K562 (cell line): ENCODE measurements at regions not wholly inside any gene's neighbourhood (a gene's known extent, or its start where the extent isn't known, plus 50 kb on each side); places are given as distances from the start of the nearest gene placed in this dataset.

Experiments used
- BRCA1 ChIP-seq, 2 experiments: fragments of 450-650 bp in 1 of 2; sonication (generic) in 1 of 2; formaldehyde crosslinking in 1 of 2; IDR thresholded peaks; 2 replicates each; pipeline versions ENCODE4 v1.5.0 to v1.6.1; 2017 to 2020; ENCODE audit warnings: mild to moderate bottlenecking in 1 of 2, missing genetic modification reagents in 1 of 2
- BRF2 ChIP-seq: IDR thresholded peaks from 3 replicates; pipeline ENCODE4 v1.6.1; 2011; ENCODE audit warnings: borderline replicate concordance, mild to moderate bottlenecking; ENCODE audit not compliant: insufficient read length, insufficient read depth
- CREBBP ChIP-seq: IDR thresholded peaks from one replicate; pipeline ENCODE4 v1.6.1; 2012; ENCODE audit warnings: low read depth, mild to moderate bottlenecking, control low read depth, inconsistent platforms, low read length
- MXI1 ChIP-seq: IDR thresholded peaks from 2 replicates; pipeline ENCODE4 v1.6.1; 2011; ENCODE audit warnings: low read depth, mild to moderate bottlenecking, improper control_type of control experiment, low read length
- NCOA1 ChIP-seq: fragments of 450-650 bp; IDR thresholded peaks from 2 replicates; pipeline ENCODE4 v1.6.1; 2016; ENCODE audit warnings: low read depth
- OTX1 ChIP-seq: fragments of 450-650 bp; formaldehyde crosslinking; IDR thresholded peaks from 2 replicates; pipeline ENCODE4 v1.4.0; 2022; ENCODE audit warnings: mild to moderate bottlenecking
- RNF2 ChIP-seq: sonication (generic); IDR thresholded peaks from 2 replicates; pipeline ENCODE4 v1.6.1; 2016
- SMARCB1 ChIP-seq: IDR thresholded peaks from 2 replicates; pipeline ENCODE4 v1.6.1; 2011; ENCODE audit warnings: improper control_type of control experiment, low read depth; ENCODE audit not compliant: insufficient read length
- TCF7L2 ChIP-seq: fragments of 150-350 bp; IDR thresholded peaks from 2 replicates; pipeline ENCODE4 v1.6.1; 2016; ENCODE audit warnings: low read depth, mild to moderate bottlenecking, low read length, moderate library complexity
- ZKSCAN3 ChIP-seq: fragments of 250-450 bp; sonication (Bioruptor Pico); IDR thresholded peaks from 2 replicates; pipeline ENCODE4 v1.4.0; 2020
- TF ChIP-seq, protein P1 (sequence below): IDR thresholded peaks from 2 replicates; pipeline ENCODE4 v1.6.1; 2016; ENCODE audit warnings: missing genetic modification characterization, missing compliant biosample characterization
- TF ChIP-seq, protein P2 (sequence below): fragments of 450-650 bp; IDR thresholded peaks from 2 replicates; pipeline ENCODE4 v1.6.1; 2017; ENCODE audit warnings: antibody characterized with exemption, mild to moderate bottlenecking
- TF ChIP-seq, protein P3 (sequence below): fragments of 450-650 bp; formaldehyde crosslinking; conservative IDR thresholded peaks from 2 replicates; pipeline ENCODE4 v1.4.0; 2022; ENCODE audit warnings: mild to moderate bottlenecking, missing genetic modification characterization
- TF ChIP-seq, protein P4 (sequence below): fragments of 450-650 bp; formaldehyde crosslinking; IDR thresholded peaks from 2 replicates; pipeline ENCODE4 v1.4.0; 2020; ENCODE audit warnings: mild to moderate bottlenecking, moderate library complexity
- TF ChIP-seq, protein P5 (sequence below): fragments of 450-650 bp; formaldehyde crosslinking; IDR thresholded peaks from 2 replicates; pipeline ENCODE4 v1.4.0; 2022; ENCODE audit warnings: missing genetic modification characterization

DNA sequence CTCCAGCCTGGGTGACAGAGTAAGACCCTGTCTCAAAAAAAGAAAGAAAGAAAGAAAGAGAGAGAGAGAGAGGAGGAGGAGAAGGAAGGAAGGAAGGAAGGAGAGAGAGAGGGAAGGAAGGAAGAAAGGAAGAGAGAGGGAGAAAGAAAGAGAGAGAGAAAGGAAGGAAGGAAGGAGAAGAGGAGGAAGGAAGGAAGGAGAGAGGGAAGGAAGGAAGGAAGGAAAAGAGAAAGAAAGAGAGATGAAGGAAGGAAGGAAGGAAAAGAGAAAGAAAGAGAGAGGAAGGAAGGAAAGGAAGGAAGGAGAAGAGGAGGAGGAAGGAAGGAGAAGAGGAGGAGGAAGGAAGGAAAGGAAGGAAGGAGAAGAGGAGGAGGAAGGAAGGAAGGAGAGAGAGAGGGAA lies 82.2 kb upstream of the ATP1B1 start (continued):
- TF ChIP-seq, protein P1, sequence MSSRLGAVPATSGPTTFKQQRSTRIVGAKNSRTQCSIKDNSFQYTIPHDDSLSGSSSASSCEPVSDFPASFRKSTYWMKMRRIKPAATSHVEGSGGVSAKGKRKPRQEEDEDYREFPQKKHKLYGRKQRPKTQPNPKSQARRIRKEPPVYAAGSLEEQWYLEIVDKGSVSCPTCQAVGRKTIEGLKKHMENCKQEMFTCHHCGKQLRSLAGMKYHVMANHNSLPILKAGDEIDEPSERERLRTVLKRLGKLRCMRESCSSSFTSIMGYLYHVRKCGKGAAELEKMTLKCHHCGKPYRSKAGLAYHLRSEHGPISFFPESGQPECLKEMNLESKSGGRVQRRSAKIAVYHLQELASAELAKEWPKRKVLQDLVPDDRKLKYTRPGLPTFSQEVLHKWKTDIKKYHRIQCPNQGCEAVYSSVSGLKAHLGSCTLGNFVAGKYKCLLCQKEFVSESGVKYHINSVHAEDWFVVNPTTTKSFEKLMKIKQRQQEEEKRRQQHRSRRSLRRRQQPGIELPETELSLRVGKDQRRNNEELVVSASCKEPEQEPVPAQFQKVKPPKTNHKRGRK (tag): peak; percentile 93
- TF ChIP-seq, protein P2, sequence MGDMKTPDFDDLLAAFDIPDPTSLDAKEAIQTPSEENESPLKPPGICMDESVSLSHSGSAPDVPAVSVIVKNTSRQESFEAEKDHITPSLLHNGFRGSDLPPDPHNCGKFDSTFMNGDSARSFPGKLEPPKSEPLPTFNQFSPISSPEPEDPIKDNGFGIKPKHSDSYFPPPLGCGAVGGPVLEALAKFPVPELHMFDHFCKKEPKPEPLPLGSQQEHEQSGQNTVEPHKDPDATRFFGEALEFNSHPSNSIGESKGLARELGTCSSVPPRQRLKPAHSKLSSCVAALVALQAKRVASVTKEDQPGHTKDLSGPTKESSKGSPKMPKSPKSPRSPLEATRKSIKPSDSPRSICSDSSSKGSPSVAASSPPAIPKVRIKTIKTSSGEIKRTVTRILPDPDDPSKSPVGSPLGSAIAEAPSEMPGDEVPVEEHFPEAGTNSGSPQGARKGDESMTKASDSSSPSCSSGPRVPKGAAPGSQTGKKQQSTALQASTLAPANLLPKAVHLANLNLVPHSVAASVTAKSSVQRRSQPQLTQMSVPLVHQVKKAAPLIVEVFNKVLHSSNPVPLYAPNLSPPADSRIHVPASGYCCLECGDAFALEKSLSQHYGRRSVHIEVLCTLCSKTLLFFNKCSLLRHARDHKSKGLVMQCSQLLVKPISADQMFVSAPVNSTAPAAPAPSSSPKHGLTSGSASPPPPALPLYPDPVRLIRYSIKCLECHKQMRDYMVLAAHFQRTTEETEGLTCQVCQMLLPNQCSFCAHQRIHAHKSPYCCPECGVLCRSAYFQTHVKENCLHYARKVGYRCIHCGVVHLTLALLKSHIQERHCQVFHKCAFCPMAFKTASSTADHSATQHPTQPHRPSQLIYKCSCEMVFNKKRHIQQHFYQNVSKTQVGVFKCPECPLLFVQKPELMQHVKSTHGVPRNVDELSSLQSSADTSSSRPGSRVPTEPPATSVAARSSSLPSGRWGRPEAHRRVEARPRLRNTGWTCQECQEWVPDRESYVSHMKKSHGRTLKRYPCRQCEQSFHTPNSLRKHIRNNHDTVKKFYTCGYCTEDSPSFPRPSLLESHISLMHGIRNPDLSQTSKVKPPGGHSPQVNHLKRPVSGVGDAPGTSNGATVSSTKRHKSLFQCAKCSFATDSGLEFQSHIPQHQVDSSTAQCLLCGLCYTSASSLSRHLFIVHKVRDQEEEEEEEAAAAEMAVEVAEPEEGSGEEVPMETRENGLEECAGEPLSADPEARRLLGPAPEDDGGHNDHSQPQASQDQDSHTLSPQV: no peak
- TF ChIP-seq TCF7L2: no peak
- TF ChIP-seq, protein P3, sequence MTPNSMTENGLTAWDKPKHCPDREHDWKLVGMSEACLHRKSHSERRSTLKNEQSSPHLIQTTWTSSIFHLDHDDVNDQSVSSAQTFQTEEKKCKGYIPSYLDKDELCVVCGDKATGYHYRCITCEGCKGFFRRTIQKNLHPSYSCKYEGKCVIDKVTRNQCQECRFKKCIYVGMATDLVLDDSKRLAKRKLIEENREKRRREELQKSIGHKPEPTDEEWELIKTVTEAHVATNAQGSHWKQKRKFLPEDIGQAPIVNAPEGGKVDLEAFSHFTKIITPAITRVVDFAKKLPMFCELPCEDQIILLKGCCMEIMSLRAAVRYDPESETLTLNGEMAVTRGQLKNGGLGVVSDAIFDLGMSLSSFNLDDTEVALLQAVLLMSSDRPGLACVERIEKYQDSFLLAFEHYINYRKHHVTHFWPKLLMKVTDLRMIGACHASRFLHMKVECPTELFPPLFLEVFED (CRISPR knock-in tag): peak; percentile 85; the same call in 1 of the 2 replicates
- TF ChIP-seq, protein P4, sequence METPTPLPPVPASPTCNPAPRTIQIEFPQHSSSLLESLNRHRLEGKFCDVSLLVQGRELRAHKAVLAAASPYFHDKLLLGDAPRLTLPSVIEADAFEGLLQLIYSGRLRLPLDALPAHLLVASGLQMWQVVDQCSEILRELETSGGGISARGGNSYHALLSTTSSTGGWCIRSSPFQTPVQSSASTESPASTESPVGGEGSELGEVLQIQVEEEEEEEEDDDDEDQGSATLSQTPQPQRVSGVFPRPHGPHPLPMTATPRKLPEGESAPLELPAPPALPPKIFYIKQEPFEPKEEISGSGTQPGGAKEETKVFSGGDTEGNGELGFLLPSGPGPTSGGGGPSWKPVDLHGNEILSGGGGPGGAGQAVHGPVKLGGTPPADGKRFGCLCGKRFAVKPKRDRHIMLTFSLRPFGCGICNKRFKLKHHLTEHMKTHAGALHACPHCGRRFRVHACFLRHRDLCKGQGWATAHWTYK (CRISPR knock-in tag): no peak
- no peak for TF ChIP-seq MXI1
- TF ChIP-seq SMARCB1: no peak
- no peak for TF ChIP-seq RNF2
- peak; percentile 85 for TF ChIP-seq OTX1 (CRISPR knock-in tag)
- TF ChIP-seq BRCA1 (IDR thresholded peaks at IDR 0.05): no peak
- no peak for TF ChIP-seq BRCA1 (CRISPR knock-in tag; IDR thresholded peaks at IDR 0.05)
- TF ChIP-seq BRF2: no peak
- TF ChIP-seq ZKSCAN3: no peak
- TF ChIP-seq, protein P5, sequence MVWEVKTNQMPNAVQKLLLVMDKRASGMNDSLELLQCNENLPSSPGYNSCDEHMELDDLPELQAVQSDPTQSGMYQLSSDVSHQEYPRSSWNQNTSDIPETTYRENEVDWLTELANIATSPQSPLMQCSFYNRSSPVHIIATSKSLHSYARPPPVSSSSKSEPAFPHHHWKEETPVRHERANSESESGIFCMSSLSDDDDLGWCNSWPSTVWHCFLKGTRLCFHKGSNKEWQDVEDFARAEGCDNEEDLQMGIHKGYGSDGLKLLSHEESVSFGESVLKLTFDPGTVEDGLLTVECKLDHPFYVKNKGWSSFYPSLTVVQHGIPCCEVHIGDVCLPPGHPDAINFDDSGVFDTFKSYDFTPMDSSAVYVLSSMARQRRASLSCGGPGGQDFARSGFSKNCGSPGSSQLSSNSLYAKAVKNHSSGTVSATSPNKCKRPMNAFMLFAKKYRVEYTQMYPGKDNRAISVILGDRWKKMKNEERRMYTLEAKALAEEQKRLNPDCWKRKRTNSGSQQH (CRISPR knock-in tag): peak; percentile 77; the same call in 1 of the 2 replicates
- TF ChIP-seq CREBBP: no peak
- no peak for TF ChIP-seq NCOA1
